HUES64 (cell line): ENCODE measurements at regions not wholly inside any gene's neighbourhood (a gene's known extent, or its start where the extent isn't known, plus 50 kb on each side); places are given as distances from the start of the nearest gene placed in this dataset.

Experiments
- H3K27ac ChIP-seq: 2 replicates; pipeline ENCODE4 v1.7.0; 2013; ENCODE audit warnings: low read depth, low read length, inconsistent platforms
- H3K27me3 ChIP-seq: 2 replicates; pipeline ENCODE4 v1.6.1; 2013; ENCODE audit warnings: mild to moderate bottlenecking, low read length; ENCODE audit not compliant: insufficient read depth
- H3K36me3 ChIP-seq: 2 replicates; pipeline ENCODE4 v1.6.1; 2013; ENCODE audit warnings: mild to moderate bottlenecking, low read length; ENCODE audit not compliant: insufficient read depth
- H3K4me1 ChIP-seq: 2 replicates; pipeline ENCODE4 v1.6.1; 2013; ENCODE audit warnings: mild to moderate bottlenecking, low read length, moderate library complexity; ENCODE audit not compliant: insufficient read depth
- H3K4me3 ChIP-seq: 2 replicates; pipeline ENCODE4 v1.5.1; 2013; ENCODE audit warnings: mild to moderate bottlenecking, low read length, moderate library complexity
- H3K9ac ChIP-seq: 2 replicates; pipeline ENCODE4 v1.6.1; 2013; ENCODE audit warnings: mild to moderate bottlenecking, low read depth, low read length
- H3K9me3 ChIP-seq: 2 replicates; pipeline ENCODE4 v1.6.1; 2013; ENCODE audit warnings: low read depth, low read length; ENCODE audit not compliant: insufficient read depth
- WGBS: fragments of 150-250, 120-280 bp; methylation state at CpG from one replicate; pipeline ENCODE4 v1.1.7; 2013; ENCODE audit warnings: missing lambda C conversion rate; 5-methylcytosine and 5-hydroxymethylcytosine counted together

GRCh38 chr3:82281205-82281604 is 519.8 kb upstream of the GBE1 start:
- Histone ChIP-seq H3K36me3 (no peaks in the 10 kb centered on the region), H3K4me3 (no peak overlapping the region), H3K27me3 (no peaks in the 10 kb centered on the region), H3K9me3 (no peaks in the 10 kb centered on the region), H3K27ac (no peak overlapping the region), H3K4me1 (no peaks in the 10 kb centered on the region), H3K9ac (no peak overlapping the region)
- 84% methylated on average over 3 of the region's 3 CpGs for WGBS

GRCh38 chr3:82276992-82277391 is 515.5 kb upstream of the GBE1 start:
- H3K27me3 ChIP-seq: no peaks in the 10 kb centered on the region
- WGBS: 98% methylated on average over 1 of the region's 1 CpG
- H3K9me3 ChIP-seq: peaks cover 3% of the 10 kb centered on the region; the same call in 1 of the 2 replicates
- no peaks in the 10 kb centered on the region for H3K36me3 ChIP-seq
- no peak overlapping the region for H3K9ac ChIP-seq
- H3K27ac ChIP-seq: no peak overlapping the region
- no peak overlapping the region for H3K4me3 ChIP-seq
- no peaks in the 10 kb centered on the region for H3K4me1 ChIP-seq

GRCh38 chr3:82274897-82275296 is 513.5 kb upstream of the GBE1 start:
- Histone ChIP-seq H3K27ac (no peak overlapping the region), H3K9ac (no peak overlapping the region), H3K9me3 (peaks cover 3% of the 10 kb centered on the region; the same call in 1 of the 2 replicates), H3K4me3 (no peak overlapping the region), H3K4me1 (no peaks in the 10 kb centered on the region), H3K27me3 (no peaks in the 10 kb centered on the region), H3K36me3 (no peaks in the 10 kb centered on the region)

GRCh38 chr3:82265747-82266146 is 504.3 kb upstream of the GBE1 start:
- no peaks in the 10 kb centered on the region for H3K27me3 ChIP-seq
- no peak overlapping the region for H3K27ac ChIP-seq
- H3K9ac ChIP-seq: no peak overlapping the region
- no peak overlapping the region for H3K4me3 ChIP-seq
- H3K36me3 ChIP-seq: no peaks in the 10 kb centered on the region
- H3K4me1 ChIP-seq: peaks cover 24% of the 10 kb centered on the region
- H3K9me3 ChIP-seq: no peaks in the 10 kb centered on the region

GRCh38 chr3:82262193-82262592 is 500.7 kb upstream of the GBE1 start:
- no CpG with 5 or more reads among the region's 1 CpG for WGBS
- Histone ChIP-seq H3K36me3 (no peaks in the 10 kb centered on the region), H3K9ac (peak overlapping the region; percentile 39; the same call in 1 of the 2 replicates), H3K9me3 (no peaks in the 10 kb centered on the region), H3K27me3 (no peaks in the 10 kb centered on the region), H3K27ac (no peak overlapping the region; the same call in 1 of the 2 replicates), H3K4me3 (no peak overlapping the region), H3K4me1 (peaks cover 24% of the 10 kb centered on the region)

DNA sequence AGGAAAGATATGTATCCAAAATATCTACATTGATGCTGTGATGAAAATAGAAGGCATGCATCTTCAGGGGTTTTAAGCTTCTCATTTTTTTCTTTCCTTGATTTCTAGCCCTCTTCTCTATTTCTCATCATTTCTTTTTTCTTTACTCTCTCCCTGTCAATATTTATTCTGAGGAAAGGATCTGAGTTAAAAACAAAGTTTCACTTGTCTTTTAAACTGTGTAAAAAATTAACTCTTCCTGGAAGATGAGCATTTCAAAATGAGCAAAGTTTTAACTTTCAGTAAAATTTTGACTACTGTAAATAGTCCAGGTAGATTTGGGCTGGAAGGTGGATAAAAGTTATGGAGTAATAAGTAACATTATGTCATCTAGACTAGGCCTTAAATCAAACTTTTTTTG is 500.2 kb upstream of the GBE1 start:
- Histone ChIP-seq H3K4me3 (no peak overlapping the region), H3K27me3 (no peaks in the 10 kb centered on the region), H3K27ac (no peak overlapping the region), H3K36me3 (no peaks in the 10 kb centered on the region), H3K9ac (no peak overlapping the region), H3K9me3 (no peaks in the 10 kb centered on the region), H3K4me1 (peaks cover 23% of the 10 kb centered on the region)

- H3K36me3 ChIP-seq: no peaks in the 10 kb centered on the region
- H3K27ac ChIP-seq: no peak overlapping the region
- 97% methylated on average over 1 of the region's 1 CpG for WGBS
- no peak overlapping the region for H3K4me3 ChIP-seq
- H3K27me3 ChIP-seq: no peaks in the 10 kb centered on the region
- H3K9me3 ChIP-seq: no peaks in the 10 kb centered on the region
- peaks cover 17% of the 10 kb centered on the region for H3K4me1 ChIP-seq
- H3K9ac ChIP-seq: no peak overlapping the region
These were observed 499.6 kb upstream of the GBE1 start for GRCh38 chr3:82261013-82261412.

DNA sequence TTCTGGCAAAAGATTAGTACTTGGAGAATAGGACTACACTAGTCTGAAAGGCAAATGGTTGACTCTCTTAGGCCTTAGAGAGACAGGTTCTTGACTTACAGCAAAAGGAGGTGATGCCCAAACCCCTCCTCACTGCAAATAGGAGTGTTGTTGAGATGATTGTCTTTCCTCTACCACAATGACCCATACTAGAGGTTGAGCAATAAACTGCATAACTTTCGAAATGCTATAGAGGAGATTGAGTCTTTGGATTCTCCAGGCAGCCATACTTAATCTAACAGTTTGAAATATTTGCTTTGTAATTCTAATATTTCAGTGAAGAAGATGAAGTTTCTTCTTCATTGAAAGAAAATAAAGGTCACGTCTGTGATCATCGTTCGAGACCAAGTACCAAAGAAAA is 498.5 kb upstream of the GBE1 start:
- H3K27me3 ChIP-seq: no peaks in the 10 kb centered on the region
- no peaks in the 10 kb centered on the region for H3K9me3 ChIP-seq
- 97% methylated on average over 3 of the region's 4 CpGs for whole genome bisulfite sequencing
- H3K36me3 ChIP-seq: no peaks in the 10 kb centered on the region
- H3K9ac ChIP-seq: no peak overlapping the region
- no peak overlapping the region for H3K27ac ChIP-seq
- H3K4me3 ChIP-seq: no peak overlapping the region
- H3K4me1 ChIP-seq: peaks cover 10% of the 10 kb centered on the region

DNA sequence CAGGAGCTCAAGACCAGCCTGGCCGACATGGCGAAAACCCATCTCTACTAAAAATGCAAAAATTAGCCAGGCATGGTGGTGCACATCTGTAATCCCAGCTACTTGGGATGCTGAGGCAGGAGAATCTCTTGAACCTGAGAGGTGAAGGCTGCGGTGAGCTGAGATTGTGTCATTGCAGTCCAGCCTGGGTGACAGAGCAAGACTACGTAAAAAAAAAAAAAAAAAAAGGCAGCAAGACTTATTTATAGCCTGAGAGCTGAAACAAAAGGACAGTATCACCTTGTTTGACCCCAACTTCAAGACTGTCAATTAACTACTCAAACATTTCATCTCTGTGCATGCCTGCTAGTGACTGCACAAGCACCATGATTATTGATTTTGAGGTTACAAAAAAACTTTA is 478.9 kb upstream of the GBE1 start:
- Histone ChIP-seq H3K27ac (no peak overlapping the region), H3K27me3 (no peaks in the 10 kb centered on the region), H3K9me3 (no peaks in the 10 kb centered on the region), H3K36me3 (no peaks in the 10 kb centered on the region), H3K4me1 (no peaks in the 10 kb centered on the region), H3K4me3 (no peak overlapping the region), H3K9ac (no peak overlapping the region)
- WGBS: 97% methylated on average over 4 of the region's 4 CpGs

DNA sequence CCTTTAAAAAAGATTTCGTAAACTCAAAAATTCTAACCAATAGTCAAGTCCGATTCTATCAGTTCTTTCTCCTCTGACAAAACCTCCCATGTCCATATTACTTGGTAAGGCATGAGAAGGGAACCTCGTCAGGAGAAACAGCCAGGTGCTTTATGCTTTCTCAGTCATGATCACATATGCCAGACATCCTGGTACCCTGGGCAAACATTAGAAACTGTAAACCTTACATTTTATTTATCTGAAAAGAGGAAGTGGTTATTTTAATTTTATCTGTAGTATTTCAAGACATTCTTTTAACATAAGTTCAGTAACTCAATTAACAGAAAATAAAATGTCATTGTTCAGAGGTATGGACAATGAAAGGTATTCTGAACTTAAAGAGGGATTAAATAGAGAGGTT is 474.8 kb upstream of the GBE1 start:
- no peak overlapping the region for H3K4me3 ChIP-seq
- H3K27me3 ChIP-seq: no peaks in the 10 kb centered on the region
- no peaks in the 10 kb centered on the region for H3K4me1 ChIP-seq
- no peaks in the 10 kb centered on the region for H3K9me3 ChIP-seq
- no peak overlapping the region for H3K27ac ChIP-seq
- H3K9ac ChIP-seq: no peak overlapping the region
- 100% methylated on average over 3 of the region's 3 CpGs for WGBS
- H3K36me3 ChIP-seq: no peaks in the 10 kb centered on the region

DNA sequence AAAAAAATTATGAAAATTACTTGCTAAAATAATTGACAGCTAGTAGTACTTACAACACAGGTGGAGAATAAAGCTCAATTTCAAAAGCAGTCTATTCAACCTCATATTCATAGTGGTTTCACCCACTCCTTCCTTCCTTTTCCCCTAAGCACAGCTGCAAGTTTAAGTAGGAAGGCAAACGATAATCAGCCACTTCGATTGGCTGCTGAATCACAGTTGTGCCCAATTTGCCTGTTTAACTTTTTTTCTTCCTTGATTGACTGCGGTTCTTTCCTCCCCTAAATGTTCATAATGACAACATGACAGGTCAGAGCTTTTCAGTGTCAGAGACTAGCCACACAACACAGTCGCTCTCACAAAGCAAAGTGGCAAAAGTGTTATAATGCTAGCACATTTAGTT is 468.0 kb upstream of the GBE1 start:
- no peaks in the 10 kb centered on the region for H3K36me3 ChIP-seq
- H3K27ac ChIP-seq: no peak overlapping the region
- H3K9me3 ChIP-seq: no peaks in the 10 kb centered on the region
- 94% methylated on average over 4 of the region's 4 CpGs for WGBS
- no peaks in the 10 kb centered on the region for H3K4me1 ChIP-seq
- no peak overlapping the region for H3K4me3 ChIP-seq
- no peak overlapping the region for H3K9ac ChIP-seq
- H3K27me3 ChIP-seq: no peaks in the 10 kb centered on the region

DNA sequence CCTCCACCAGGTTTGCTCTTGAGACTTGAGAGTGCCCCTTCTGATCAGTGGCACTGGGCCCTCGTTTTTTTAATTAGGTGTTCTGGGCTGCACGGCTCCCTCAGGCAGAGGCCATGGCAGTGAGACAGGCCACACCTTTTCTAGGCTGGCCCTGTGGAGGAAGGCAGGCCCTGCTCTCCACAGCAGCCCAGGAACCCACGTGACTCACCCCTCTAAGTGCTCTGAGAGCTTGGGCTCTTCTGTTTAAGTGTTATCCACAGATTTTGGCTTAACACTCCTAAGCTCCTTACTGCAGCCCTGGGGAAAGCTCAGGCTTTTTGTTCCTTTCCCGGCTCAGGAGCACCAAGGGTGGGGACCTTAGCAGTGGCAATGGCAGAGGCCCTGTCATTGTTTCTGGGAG is 463.2 kb upstream of the GBE1 start:
- Histone ChIP-seq H3K4me3 (no peak overlapping the region), H3K27ac (no peak overlapping the region), H3K9ac (no peak overlapping the region), H3K4me1 (no peaks in the 10 kb centered on the region; the same call in 1 of the 2 replicates), H3K27me3 (no peaks in the 10 kb centered on the region), H3K36me3 (no peaks in the 10 kb centered on the region), H3K9me3 (no peaks in the 10 kb centered on the region)
- WGBS: 94% methylated on average over 4 of the region's 4 CpGs
